Liver (tissue), 3 donors: ENCODE measurements at regions not wholly inside any gene's neighbourhood (a gene's known extent, or its start where the extent isn't known, plus 50 kb on each side); places are given as distances from the start of the nearest gene placed in this dataset.

ENCODE experiments used
- CTCF ChIP-seq: fragments of 150-350 bp; IDR thresholded peaks from 2 replicates; pipeline ENCODE4 v1.5.1; 2017; ENCODE audit warnings: improper control_type of control experiment, low read depth, low read length; ENCODE audit not compliant: missing input control
- GABPA ChIP-seq, 2 donors: IDR thresholded peaks in 1 of 2; conservative IDR thresholded peaks in 1 of 2; 2 replicates each; pipeline ENCODE4 v1.6.1; 2016; ENCODE audit warnings: antibody characterized with exemption in 2 of 2, mild to moderate bottlenecking in 1 of 2, moderate library complexity in 1 of 2
- HNF4A ChIP-seq, 2 donors: conservative IDR thresholded peaks; 2 replicates each; pipeline ENCODE4 v1.6.1; 2016; ENCODE audit warnings: antibody characterized with exemption in 2 of 2, mild to moderate bottlenecking in 2 of 2
- JUND ChIP-seq, 2 donors: IDR thresholded peaks; 2 replicates each; pipeline ENCODE4 v1.6.1; 2016; ENCODE audit warnings: antibody characterized with exemption in 2 of 2
- MAX ChIP-seq: IDR thresholded peaks from 2 replicates; pipeline ENCODE4 v1.6.1; 2016; ENCODE audit warnings: antibody characterized with exemption
- RAD21 ChIP-seq, 2 donors: IDR thresholded peaks; 2 replicates each; pipeline ENCODE4 v1.6.1; 2016; ENCODE audit warnings: antibody characterized with exemption in 2 of 2, mild to moderate bottlenecking in 2 of 2
- RXRA ChIP-seq, 2 donors: IDR thresholded peaks; 2 replicates each; pipeline ENCODE4 v1.6.1; 2017 to 2018; ENCODE audit warnings: antibody characterized with exemption in 2 of 2, mild to moderate bottlenecking in 1 of 2
- SP1 ChIP-seq: IDR thresholded peaks from 2 replicates; pipeline ENCODE4 v1.6.1; 2018; ENCODE audit warnings: antibody characterized with exemption, mild to moderate bottlenecking
- TAF1 ChIP-seq: conservative IDR thresholded peaks from 2 replicates; pipeline ENCODE4 v1.6.1; 2016; ENCODE audit warnings: antibody characterized with exemption, mild to moderate bottlenecking
- YY1 ChIP-seq: IDR thresholded peaks from 2 replicates; pipeline ENCODE4 v1.6.1; 2016; ENCODE audit warnings: antibody characterized with exemption, mild to moderate bottlenecking
- donor health status: healthy.
- donor health status: healthy.

GRCh38 chr4:4947721-4948120, 71.5 kb downstream of the CYTL1 start:
- TF ChIP-seq CTCF = no peak
- no peak for TF ChIP-seq JUND (IDR thresholded peaks at IDR 0.05)
- TF ChIP-seq MAX = no peak
- TF ChIP-seq TAF1 = no peak
- TF ChIP-seq SP1 = no peak
- no peak for TF ChIP-seq RAD21 (IDR thresholded peaks at IDR 0.05)
- TF ChIP-seq HNF4A (conservative IDR thresholded peaks at IDR 0.05) = no peak
- TF ChIP-seq RXRA (IDR thresholded peaks at IDR 0.05) = no peak
- no peak for TF ChIP-seq GABPA (IDR thresholded peaks at IDR 0.05 in 1 of 2, conservative IDR thresholded peaks at IDR 0.05 in 1 of 2)
- TF ChIP-seq YY1 = no peak
